Smooth muscle cell (in vitro differentiated cells): ENCODE measurements at regions not wholly inside any gene's neighbourhood (a gene's known extent, or its start where the extent isn't known, plus 50 kb on each side); places are given as distances from the start of the nearest gene placed in this dataset.

Source experiments
- DNase-seq: peaks from one replicate; lab custom pipeline; 2025; ENCODE audit not compliant: unreplicated experiment; lab: John Stamatoyannopoulos, UW
- H2AFZ ChIP-seq: fragments of 200-600 bp; sonication (generic); 2 replicates; pipeline ENCODE4 v1.6.0; 2016; ENCODE audit warnings: antibody characterized with exemption, low read depth, mild to moderate bottlenecking
- H3F3A ChIP-seq: fragments of 200-600 bp; sonication (generic); 2 replicates; pipeline ENCODE4 v1.6.0; 2017; ENCODE audit warnings: antibody characterized with exemption, low read depth
- H3K27ac ChIP-seq: fragments of 200-600 bp; sonication (generic); 2 replicates; pipeline ENCODE4 v1.5.1; 2016; ENCODE audit warnings: low read depth, mild to moderate bottlenecking
- H3K27me3 ChIP-seq: fragments of 200-600 bp; sonication (generic); 2 replicates; pipeline ENCODE4 v1.6.1; 2016; ENCODE audit warnings: low read depth, mild to moderate bottlenecking
- H3K36me3 ChIP-seq: fragments of 200-600 bp; sonication (generic); 2 replicates; pipeline ENCODE4 v1.5.1; 2016; ENCODE audit warnings: low read depth
- H3K4me1 ChIP-seq: fragments of 200-600 bp; sonication (generic); 2 replicates; pipeline ENCODE4 v1.5.1; 2016; ENCODE audit warnings: low read depth
- H3K4me2 ChIP-seq: fragments of 200-600 bp; sonication (generic); 2 replicates; pipeline ENCODE4 v1.6.0; 2016; ENCODE audit warnings: mild to moderate bottlenecking
- H3K4me3 ChIP-seq: fragments of 200-600 bp; sonication (generic); 2 replicates; pipeline ENCODE4 v1.5.1; 2016; ENCODE audit warnings: mild to moderate bottlenecking
- H3K79me2 ChIP-seq: fragments of 200-600 bp; sonication (generic); 2 replicates; pipeline ENCODE4 v1.6.0; 2016; ENCODE audit warnings: low read depth, mild to moderate bottlenecking
- H3K9ac ChIP-seq: fragments of 200-600 bp; sonication (generic); 2 replicates; pipeline ENCODE4 v1.6.0; 2016; ENCODE audit warnings: low read depth
- H3K9me3 ChIP-seq: fragments of 200-600 bp; sonication (generic); replicated peaks from 2 replicates; pipeline ENCODE4 v1.5.1; 2016; ENCODE audit warnings: low read depth
- H4K20me1 ChIP-seq: fragments of 200-600 bp; sonication (generic); 2 replicates; pipeline ENCODE4 v1.6.0; 2016; ENCODE audit warnings: low read depth
- CTCF ChIP-seq: fragments of 200-600 bp; sonication (generic); IDR thresholded peaks from 2 replicates; pipeline ENCODE4 v1.5.1; 2017; ENCODE audit warnings: borderline replicate concordance, mild to moderate bottlenecking, antibody characterized with exemption; ENCODE audit not compliant: insufficient read depth, poor library complexity, severe bottlenecking
- WGBS: methylation state at CpG from one replicate; pipeline ENCODE4 v1.1.7; 2016; ENCODE audit warnings: low lambda C conversion rate; 5-methylcytosine and 5-hydroxymethylcytosine counted together

GRCh38 chr21:28444557-28444956 is 548.1 kb downstream of the LTN1 start:
- H3K27me3 ChIP-seq = no peaks in the 10 kb centered on the region
- H3K4me3 ChIP-seq = no peak overlapping the region
- H3K9me3 ChIP-seq = no peaks in the 10 kb centered on the region
- H3K36me3 ChIP-seq = no peaks in the 10 kb centered on the region
- no peaks in the 10 kb centered on the region for H3K79me2 ChIP-seq
- DNase-seq = no peak
- no peak overlapping the region for H3K9ac ChIP-seq
- TF ChIP-seq CTCF = no peak
- H3K27ac ChIP-seq = no peak overlapping the region
- no peak overlapping the region for H2AFZ ChIP-seq
- H3F3A ChIP-seq = no peaks in the 10 kb centered on the region
- no peaks in the 10 kb centered on the region for H4K20me1 ChIP-seq
- no peak overlapping the region for H3K4me2 ChIP-seq
- no peaks in the 10 kb centered on the region for H3K4me1 ChIP-seq

- no peak overlapping the region for H3K4me2 ChIP-seq
- no peaks in the 10 kb centered on the region for H4K20me1 ChIP-seq
- no peak overlapping the region for H3K4me3 ChIP-seq
- H3K9ac ChIP-seq = no peak overlapping the region
- H3K36me3 ChIP-seq = no peaks in the 10 kb centered on the region
- no peaks in the 10 kb centered on the region for H3K79me2 ChIP-seq
- no peaks in the 10 kb centered on the region for H3K27me3 ChIP-seq
- no peak overlapping the region for H2AFZ ChIP-seq
- no peaks in the 10 kb centered on the region for H3F3A ChIP-seq
- H3K27ac ChIP-seq = no peak overlapping the region
- no peaks in the 10 kb centered on the region for H3K4me1 ChIP-seq
- H3K9me3 ChIP-seq = no peaks in the 10 kb centered on the region
- no peak for DNase-seq
- no peak for TF ChIP-seq CTCF
- WGBS = 88% methylated on average over 2 of the region's 2 CpGs
These were observed 548.6 kb downstream of the LTN1 start for GRCh38 chr21:28444111-28444510.

GRCh38 chr21:28442624-28443023 is 550.1 kb downstream of the LTN1 start:
- Histone ChIP-seq H3K4me2 (peak overlapping the region; percentile 39), H3K4me3 (no peak overlapping the region), H3K9me3 (no peaks in the 10 kb centered on the region), H3K79me2 (no peaks in the 10 kb centered on the region), H3F3A (no peaks in the 10 kb centered on the region), H3K27me3 (no peaks in the 10 kb centered on the region), H2AFZ (no peak overlapping the region), H3K27ac (peak overlapping the region; percentile 64), H3K36me3 (no peaks in the 10 kb centered on the region), H3K4me1 (no peaks in the 10 kb centered on the region), H3K9ac (peak overlapping the region; percentile 6), H4K20me1 (no peaks in the 10 kb centered on the region)
- no peak for TF ChIP-seq CTCF
- DNase-seq = no peak

GRCh38 chr21:28442085-28442484 is 550.6 kb downstream of the LTN1 start:
- no peak for DNase-seq
- WGBS = 93% methylated on average over 4 of the region's 4 CpGs
- H3K4me2 ChIP-seq = peak overlapping the region; percentile 39
- H3K4me1 ChIP-seq = no peaks in the 10 kb centered on the region
- peak overlapping the region; percentile 64 for H3K27ac ChIP-seq
- no peak overlapping the region for H3K4me3 ChIP-seq
- no peak overlapping the region for H2AFZ ChIP-seq
- H4K20me1 ChIP-seq = no peaks in the 10 kb centered on the region
- H3K36me3 ChIP-seq = no peaks in the 10 kb centered on the region
- no peaks in the 10 kb centered on the region for H3F3A ChIP-seq
- TF ChIP-seq CTCF = no peak
- no peaks in the 10 kb centered on the region for H3K79me2 ChIP-seq
- H3K9me3 ChIP-seq = no peaks in the 10 kb centered on the region
- no peaks in the 10 kb centered on the region for H3K27me3 ChIP-seq
- peak overlapping the region; percentile 6 for H3K9ac ChIP-seq
